SK-N-SH (cell line): ENCODE measurements at regions not wholly inside any gene's neighbourhood (a gene's known extent, or its start where the extent isn't known, plus 50 kb on each side); places are given as distances from the start of the nearest gene placed in this dataset.

Experiments
- CTCF ChIA-PET: fragments of 300-600, 350-600 bp; formaldehyde crosslinking; extraction: SDS; loops from one replicate; lab custom pipeline; 2021; lab: Yijun Ruan, JAX
- POLR2A ChIA-PET: fragments of 350-600 bp; sonication (Branson Sonifier 250); formaldehyde crosslinking; extraction: SDS; loops from one replicate; lab custom pipeline; 2020; ENCODE audit warnings: antibody characterized with exemption, inconsistent platforms; lab: Yijun Ruan, JAX
- DNase-seq: peaks from one replicate; pipeline ENCODE4 v3.0.0; 2012
- H2AFZ ChIP-seq: fragments of 200-600 bp; sonication (generic); 2 replicates; pipeline ENCODE4 v1.8.1; 2016; ENCODE audit warnings: antibody characterized with exemption, mild to moderate bottlenecking, low read depth
- H3F3A ChIP-seq: fragments of 200-600 bp; sonication (generic); replicated peaks from 2 replicates; pipeline ENCODE3; 2016; ENCODE audit warnings: antibody characterized with exemption, mild to moderate bottlenecking; ENCODE audit not compliant: insufficient read depth
- H3K27ac ChIP-seq, 2 experiments: fragments of 200-500 bp in 1 of 2; fragments of 200-600 bp in 1 of 2; sonication (Bioruptor generic) in 1 of 2; sonication (generic), shearing (Covaris generic) in 1 of 2; 2 replicates each; pipeline versions ENCODE4 v1.5.1 to v1.6.1; 2014 to 2016; ENCODE audit warnings: low read depth in 2 of 2, inconsistent platforms in 1 of 2, low read length in 1 of 2, mild to moderate bottlenecking in 1 of 2, mixed read lengths in 1 of 2
- H3K27me3 ChIP-seq: fragments of 200-600 bp; sonication (generic), shearing (Covaris generic); 2 replicates; pipeline ENCODE4 v1.6.1; 2016; ENCODE audit warnings: mixed run types; ENCODE audit not compliant: insufficient read depth
- H3K36me3 ChIP-seq, 2 experiments: fragments of 200-500 bp in 1 of 2; fragments of 200-600 bp in 1 of 2; sonication (Bioruptor generic) in 1 of 2; sonication (generic) in 1 of 2; replicated peaks in 1 of 2; 2 replicates each; pipeline versions ENCODE3 to v1.5.1; 2014 to 2016; ENCODE audit warnings: low read length in 1 of 2, mild to moderate bottlenecking in 1 of 2; ENCODE audit not compliant: insufficient read depth in 2 of 2, control insufficient read depth in 1 of 2
- H3K4me1 ChIP-seq, 2 experiments: fragments of 200-500 bp in 1 of 2; fragments of 200-600 bp in 1 of 2; sonication (Bioruptor generic) in 1 of 2; sonication (generic), shearing (Covaris generic) in 1 of 2; 2 replicates each; pipeline versions ENCODE4 v1.5.1 to v1.6.1; 2014 to 2016; ENCODE audit warnings: low read depth in 1 of 2, low read length in 1 of 2, mixed run types in 1 of 2; ENCODE audit not compliant: insufficient read depth in 2 of 2, control insufficient read depth in 1 of 2
- H3K4me2 ChIP-seq: fragments of 200-600 bp; sonication (generic), shearing (Covaris generic); 2 replicates; pipeline ENCODE4 v1.6.1; 2017; ENCODE audit warnings: mixed run types
- H3K4me3 ChIP-seq, 2 experiments: fragments of 200-500 bp in 1 of 2; fragments of 200-600 bp in 1 of 2; sonication (Bioruptor generic) in 1 of 2; sonication (generic), shearing (Covaris generic) in 1 of 2; 2 replicates each; pipeline versions ENCODE4 v1.5.1 to v1.8.1; 2014 to 2016; ENCODE audit warnings: low read depth in 2 of 2, inconsistent platforms in 1 of 2, low read length in 1 of 2, mild to moderate bottlenecking in 1 of 2, mixed read lengths in 1 of 2, moderate library complexity in 1 of 2
- H3K79me2 ChIP-seq: fragments of 200-600 bp; sonication (generic); 2 replicates; pipeline ENCODE4 v1.8.1; 2017; ENCODE audit warnings: mild to moderate bottlenecking; ENCODE audit not compliant: insufficient read depth
- H3K9ac ChIP-seq: fragments of 200-600 bp; sonication (generic); 2 replicates; pipeline ENCODE4 v1.6.1; 2017; ENCODE audit warnings: mixed run types
- H3K9me2 ChIP-seq: fragments of 200-600 bp; sonication (generic); 2 replicates; pipeline ENCODE4 v1.6.1; 2017; ENCODE audit warnings: mixed run types
- H3K9me3 ChIP-seq: fragments of 200-600 bp; sonication (generic); 2 replicates; pipeline ENCODE4 v1.6.1; 2017; ENCODE audit warnings: mixed run types, mild to moderate bottlenecking, moderate library complexity
- H4K20me1 ChIP-seq: fragments of 200-600 bp; sonication (generic); 2 replicates; pipeline ENCODE4 v1.6.1; 2017; ENCODE audit warnings: mild to moderate bottlenecking, mixed run types; ENCODE audit not compliant: insufficient read depth
- ELF1 ChIP-seq: IDR thresholded peaks from 2 replicates; pipeline ENCODE4 v1.4.0; 2012
- GATA2 ChIP-seq: sonication (generic); formaldehyde crosslinking; IDR thresholded peaks from 2 replicates; pipeline ENCODE4 v1.5.0; 2020; ENCODE audit warnings: mild to moderate bottlenecking, missing genetic modification reagents
- JUND ChIP-seq: IDR thresholded peaks from 2 replicates; pipeline ENCODE4 v1.4.0; 2012
- MEF2A ChIP-seq: IDR thresholded peaks from 2 replicates; pipeline ENCODE4 v1.4.0; 2012; ENCODE audit warnings: low read depth, borderline replicate concordance
- NFIC ChIP-seq: IDR thresholded peaks from 2 replicates; pipeline ENCODE4 v1.4.0; 2012; ENCODE audit warnings: borderline replicate concordance
- NRF1 ChIP-seq: IDR thresholded peaks from 2 replicates; pipeline ENCODE4 v1.6.1; 2012; ENCODE audit warnings: low read depth, mild to moderate bottlenecking, low read length
- POLR2AphosphoS5 ChIP-seq: IDR thresholded peaks from 2 replicates; pipeline ENCODE4 v1.6.1; 2012; ENCODE audit warnings: low read depth, low read length
- RAD21 ChIP-seq: IDR thresholded peaks from 2 replicates; pipeline ENCODE4 v1.6.1; 2012; ENCODE audit warnings: mild to moderate bottlenecking, low read length
- RFX5 ChIP-seq: IDR thresholded peaks from 2 replicates; pipeline ENCODE4 v1.6.1; 2012; ENCODE audit warnings: mild to moderate bottlenecking, improper control_type of control experiment, low read length
- SMC3 ChIP-seq: IDR thresholded peaks from 2 replicates; pipeline ENCODE4 v1.6.1; 2012; ENCODE audit warnings: low read depth, low read length, improper control_type of control experiment
- TAF1 ChIP-seq: IDR thresholded peaks from 2 replicates; pipeline ENCODE4 v1.6.1; 2012; ENCODE audit warnings: low read depth, mild to moderate bottlenecking, low read length, moderate library complexity, borderline replicate concordance
- TEAD4 ChIP-seq: IDR thresholded peaks from 2 replicates; pipeline ENCODE4 v1.4.0; 2012; ENCODE audit warnings: mild to moderate bottlenecking, borderline replicate concordance; ENCODE audit not compliant: insufficient read depth
- WGBS: methylation state at CpG from one replicate; pipeline ENCODE4 v1.1.6; 2017; ENCODE audit warnings: low lambda C conversion rate; 5-methylcytosine and 5-hydroxymethylcytosine counted together
- TF ChIP-seq, protein P1 (sequence below): IDR thresholded peaks from 2 replicates; pipeline ENCODE4; 2012
- TF ChIP-seq, protein P2 (sequence below): fragments of 200-600 bp; sonication (generic); IDR thresholded peaks from 2 replicates; pipeline ENCODE4 v1.6.1; 2017; ENCODE audit warnings: antibody characterized with exemption, mild to moderate bottlenecking, moderate library complexity
- TF ChIP-seq, protein P3 (sequence below): IDR thresholded peaks from 2 replicates; pipeline ENCODE4 v1.4.0; 2012; ENCODE audit warnings: low read depth, borderline replicate concordance
- TF ChIP-seq, protein P4 (sequence below): IDR thresholded peaks from 2 replicates; pipeline ENCODE4 v1.6.1; 2012; ENCODE audit warnings: mild to moderate bottlenecking, low read depth, low read length, moderate library complexity
- TF ChIP-seq, protein P5 (sequence below): IDR thresholded peaks from 2 replicates; pipeline ENCODE4 v1.4.0; 2012; ENCODE audit warnings: low read depth, borderline replicate concordance

DNA sequence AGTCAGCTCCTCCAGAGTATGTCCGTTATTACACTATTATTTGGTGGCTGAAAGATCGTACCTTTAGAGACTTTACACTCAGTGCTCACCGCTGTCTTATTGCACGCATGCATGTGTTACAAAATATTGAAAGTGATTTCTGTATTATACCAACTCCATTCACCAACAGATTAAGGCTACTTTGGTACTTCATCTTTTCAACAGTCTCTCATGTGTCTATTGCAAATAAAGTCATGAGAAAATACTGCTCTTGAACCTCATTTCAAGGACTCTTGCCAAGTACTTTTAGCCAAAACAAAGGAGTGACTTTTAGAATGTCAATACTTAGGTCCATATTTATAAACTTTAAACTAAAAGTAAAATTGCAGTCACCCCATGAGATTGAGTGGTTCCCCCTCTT lies 503.6 kb downstream of the TMEM121 start:
- CTCF ChIA-PET = no interaction called here
- no peak overlapping the region for H3K27ac ChIP-seq
- no peaks in the 10 kb centered on the region for H3K4me1 ChIP-seq
- no peak overlapping the region for H2AFZ ChIP-seq
- DNase-seq = no peak
- H3K9ac ChIP-seq = no peak overlapping the region
- H3K27me3 ChIP-seq = peaks cover 30% of the 10 kb centered on the region; the same call in 1 of the 2 replicates
- no peak overlapping the region for H3K4me2 ChIP-seq
- H3K9me3 ChIP-seq = no peaks in the 10 kb centered on the region
- H4K20me1 ChIP-seq = no peaks in the 10 kb centered on the region
- no peaks in the 10 kb centered on the region for H3K79me2 ChIP-seq
- no peaks in the 10 kb centered on the region for H3F3A ChIP-seq
- TF ChIP-seq GATA2 (CRISPR knock-in tag) = no peak
- no peak for TF ChIP-seq SMC3
- TF ChIP-seq, protein P1, sequence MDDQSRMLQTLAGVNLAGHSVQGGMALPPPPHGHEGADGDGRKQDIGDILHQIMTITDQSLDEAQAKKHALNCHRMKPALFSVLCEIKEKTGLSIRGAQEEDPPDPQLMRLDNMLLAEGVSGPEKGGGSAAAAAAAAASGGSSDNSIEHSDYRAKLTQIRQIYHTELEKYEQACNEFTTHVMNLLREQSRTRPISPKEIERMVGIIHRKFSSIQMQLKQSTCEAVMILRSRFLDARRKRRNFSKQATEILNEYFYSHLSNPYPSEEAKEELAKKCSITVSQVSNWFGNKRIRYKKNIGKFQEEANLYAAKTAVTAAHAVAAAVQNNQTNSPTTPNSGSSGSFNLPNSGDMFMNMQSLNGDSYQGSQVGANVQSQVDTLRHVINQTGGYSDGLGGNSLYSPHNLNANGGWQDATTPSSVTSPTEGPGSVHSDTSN = no peak
- TF ChIP-seq TEAD4 = no peak
- no peak for TF ChIP-seq TAF1
- TF ChIP-seq, protein P2, sequence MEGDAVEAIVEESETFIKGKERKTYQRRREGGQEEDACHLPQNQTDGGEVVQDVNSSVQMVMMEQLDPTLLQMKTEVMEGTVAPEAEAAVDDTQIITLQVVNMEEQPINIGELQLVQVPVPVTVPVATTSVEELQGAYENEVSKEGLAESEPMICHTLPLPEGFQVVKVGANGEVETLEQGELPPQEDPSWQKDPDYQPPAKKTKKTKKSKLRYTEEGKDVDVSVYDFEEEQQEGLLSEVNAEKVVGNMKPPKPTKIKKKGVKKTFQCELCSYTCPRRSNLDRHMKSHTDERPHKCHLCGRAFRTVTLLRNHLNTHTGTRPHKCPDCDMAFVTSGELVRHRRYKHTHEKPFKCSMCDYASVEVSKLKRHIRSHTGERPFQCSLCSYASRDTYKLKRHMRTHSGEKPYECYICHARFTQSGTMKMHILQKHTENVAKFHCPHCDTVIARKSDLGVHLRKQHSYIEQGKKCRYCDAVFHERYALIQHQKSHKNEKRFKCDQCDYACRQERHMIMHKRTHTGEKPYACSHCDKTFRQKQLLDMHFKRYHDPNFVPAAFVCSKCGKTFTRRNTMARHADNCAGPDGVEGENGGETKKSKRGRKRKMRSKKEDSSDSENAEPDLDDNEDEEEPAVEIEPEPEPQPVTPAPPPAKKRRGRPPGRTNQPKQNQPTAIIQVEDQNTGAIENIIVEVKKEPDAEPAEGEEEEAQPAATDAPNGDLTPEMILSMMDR = no peak
- TF ChIP-seq ELF1 = no peak
- TF ChIP-seq, protein P3, sequence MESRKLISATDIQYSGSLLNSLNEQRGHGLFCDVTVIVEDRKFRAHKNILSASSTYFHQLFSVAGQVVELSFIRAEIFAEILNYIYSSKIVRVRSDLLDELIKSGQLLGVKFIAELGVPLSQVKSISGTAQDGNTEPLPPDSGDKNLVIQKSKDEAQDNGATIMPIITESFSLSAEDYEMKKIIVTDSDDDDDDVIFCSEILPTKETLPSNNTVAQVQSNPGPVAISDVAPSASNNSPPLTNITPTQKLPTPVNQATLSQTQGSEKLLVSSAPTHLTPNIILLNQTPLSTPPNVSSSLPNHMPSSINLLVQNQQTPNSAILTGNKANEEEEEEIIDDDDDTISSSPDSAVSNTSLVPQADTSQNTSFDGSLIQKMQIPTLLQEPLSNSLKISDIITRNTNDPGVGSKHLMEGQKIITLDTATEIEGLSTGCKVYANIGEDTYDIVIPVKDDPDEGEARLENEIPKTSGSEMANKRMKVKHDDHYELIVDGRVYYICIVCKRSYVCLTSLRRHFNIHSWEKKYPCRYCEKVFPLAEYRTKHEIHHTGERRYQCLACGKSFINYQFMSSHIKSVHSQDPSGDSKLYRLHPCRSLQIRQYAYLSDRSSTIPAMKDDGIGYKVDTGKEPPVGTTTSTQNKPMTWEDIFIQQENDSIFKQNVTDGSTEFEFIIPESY = no peak
- TF ChIP-seq RAD21 = no peak
- no peak for TF ChIP-seq NFIC
- TF ChIP-seq, all 33 proteins: peak for 0
- POLR2A ChIA-PET = interaction anchor here (0.6 kb wide), 2 partner anchors 14 to 56 kb away, joined by 3 to 6 read pairs; no protein-coding TSS in a partner anchor
- Histone ChIP-seq H3K36me3 (no peaks in the 10 kb centered on the region), H3K4me3 (no peak overlapping the region), H3K9me2 (no peaks in the 10 kb centered on the region)
- 2% methylated on average over 4 of the region's 4 CpGs for WGBS

DNA sequence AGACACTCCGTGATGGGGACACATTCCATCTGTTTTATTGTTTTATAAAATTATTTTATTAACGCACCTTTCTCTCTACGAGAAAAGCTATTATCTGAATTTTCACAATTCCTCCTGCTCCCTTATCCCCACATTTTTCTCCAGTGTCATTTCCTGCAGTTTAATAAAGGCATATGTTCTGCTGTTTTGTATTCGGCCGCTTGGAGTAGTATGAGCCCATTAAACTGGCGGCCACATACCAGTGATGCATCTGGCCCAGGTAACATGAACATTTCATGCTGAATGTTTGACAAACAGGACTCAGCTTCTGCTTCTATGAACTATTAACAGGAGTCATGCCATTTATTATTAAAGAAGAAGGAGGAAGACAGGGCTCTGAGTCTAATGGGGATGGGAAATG lies 511.0 kb downstream of the TMEM121 start:
- 2% methylated on average over 6 of the region's 6 CpGs for WGBS
- Histone ChIP-seq H4K20me1 (no peaks in the 10 kb centered on the region), H3F3A (no peaks in the 10 kb centered on the region), H3K9me3 (no peaks in the 10 kb centered on the region), H3K27me3 (peaks cover 9% of the 10 kb centered on the region; the same call in 1 of the 2 replicates), H3K9ac (no peak overlapping the region), H3K4me1 (no peaks in the 10 kb centered on the region), H3K36me3 (no peaks in the 10 kb centered on the region), H3K27ac (no peak overlapping the region), H3K9me2 (no peaks in the 10 kb centered on the region), H3K4me3 (no peak overlapping the region), H3K4me2 (no peak overlapping the region), H3K79me2 (no peaks in the 10 kb centered on the region), H2AFZ (no peak overlapping the region)
- no peak for DNase-seq
- ChIA-PET CTCF (interaction anchor here (1.2 to 1.7 kb wide), 2 partner anchors 7 to 18 kb away, joined by 3 to 6 read pairs; no protein-coding TSS in a partner anchor), POLR2A (no interaction called here)
- TF ChIP-seq NRF1 = no peak
- no peak for TF ChIP-seq GATA2 (CRISPR knock-in tag)
- TF ChIP-seq, protein P1 = no peak
- TF ChIP-seq RAD21 = no peak
- TF ChIP-seq MEF2A = no peak
- no peak for TF ChIP-seq SMC3
- TF ChIP-seq, protein P4, sequence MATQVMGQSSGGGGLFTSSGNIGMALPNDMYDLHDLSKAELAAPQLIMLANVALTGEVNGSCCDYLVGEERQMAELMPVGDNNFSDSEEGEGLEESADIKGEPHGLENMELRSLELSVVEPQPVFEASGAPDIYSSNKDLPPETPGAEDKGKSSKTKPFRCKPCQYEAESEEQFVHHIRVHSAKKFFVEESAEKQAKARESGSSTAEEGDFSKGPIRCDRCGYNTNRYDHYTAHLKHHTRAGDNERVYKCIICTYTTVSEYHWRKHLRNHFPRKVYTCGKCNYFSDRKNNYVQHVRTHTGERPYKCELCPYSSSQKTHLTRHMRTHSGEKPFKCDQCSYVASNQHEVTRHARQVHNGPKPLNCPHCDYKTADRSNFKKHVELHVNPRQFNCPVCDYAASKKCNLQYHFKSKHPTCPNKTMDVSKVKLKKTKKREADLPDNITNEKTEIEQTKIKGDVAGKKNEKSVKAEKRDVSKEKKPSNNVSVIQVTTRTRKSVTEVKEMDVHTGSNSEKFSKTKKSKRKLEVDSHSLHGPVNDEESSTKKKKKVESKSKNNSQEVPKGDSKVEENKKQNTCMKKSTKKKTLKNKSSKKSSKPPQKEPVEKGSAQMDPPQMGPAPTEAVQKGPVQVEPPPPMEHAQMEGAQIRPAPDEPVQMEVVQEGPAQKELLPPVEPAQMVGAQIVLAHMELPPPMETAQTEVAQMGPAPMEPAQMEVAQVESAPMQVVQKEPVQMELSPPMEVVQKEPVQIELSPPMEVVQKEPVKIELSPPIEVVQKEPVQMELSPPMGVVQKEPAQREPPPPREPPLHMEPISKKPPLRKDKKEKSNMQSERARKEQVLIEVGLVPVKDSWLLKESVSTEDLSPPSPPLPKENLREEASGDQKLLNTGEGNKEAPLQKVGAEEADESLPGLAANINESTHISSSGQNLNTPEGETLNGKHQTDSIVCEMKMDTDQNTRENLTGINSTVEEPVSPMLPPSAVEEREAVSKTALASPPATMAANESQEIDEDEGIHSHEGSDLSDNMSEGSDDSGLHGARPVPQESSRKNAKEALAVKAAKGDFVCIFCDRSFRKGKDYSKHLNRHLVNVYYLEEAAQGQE = no peak
- no peak for TF ChIP-seq JUND
- TF ChIP-seq RFX5 = no peak
- no peak for TF ChIP-seq POLR2AphosphoS5
- TF ChIP-seq, protein P5, sequence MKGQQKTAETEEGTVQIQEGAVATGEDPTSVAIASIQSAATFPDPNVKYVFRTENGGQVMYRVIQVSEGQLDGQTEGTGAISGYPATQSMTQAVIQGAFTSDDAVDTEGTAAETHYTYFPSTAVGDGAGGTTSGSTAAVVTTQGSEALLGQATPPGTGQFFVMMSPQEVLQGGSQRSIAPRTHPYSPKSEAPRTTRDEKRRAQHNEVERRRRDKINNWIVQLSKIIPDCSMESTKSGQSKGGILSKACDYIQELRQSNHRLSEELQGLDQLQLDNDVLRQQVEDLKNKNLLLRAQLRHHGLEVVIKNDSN = no peak
